HG03039 (cell line): ENCODE measurements at regions not wholly inside any gene's neighbourhood (a gene's known extent, or its start where the extent isn't known, plus 50 kb on each side); places are given as distances from the start of the nearest gene placed in this dataset.
"Not testable (repeated sequence)": the region's sequence is repeated elsewhere in the genome, so short reads cannot be mapped to it uniquely, and the experiment has no call there.

Experiments used
- ATAC-seq: cut with Tn5 transposase; IDR thresholded peaks from one replicate; pipeline ENCODE4 v1.9.1; 2021; ENCODE audit warnings: mild to moderate bottlenecking, moderate library complexity; ENCODE audit not compliant: unreplicated experiment

DNA sequence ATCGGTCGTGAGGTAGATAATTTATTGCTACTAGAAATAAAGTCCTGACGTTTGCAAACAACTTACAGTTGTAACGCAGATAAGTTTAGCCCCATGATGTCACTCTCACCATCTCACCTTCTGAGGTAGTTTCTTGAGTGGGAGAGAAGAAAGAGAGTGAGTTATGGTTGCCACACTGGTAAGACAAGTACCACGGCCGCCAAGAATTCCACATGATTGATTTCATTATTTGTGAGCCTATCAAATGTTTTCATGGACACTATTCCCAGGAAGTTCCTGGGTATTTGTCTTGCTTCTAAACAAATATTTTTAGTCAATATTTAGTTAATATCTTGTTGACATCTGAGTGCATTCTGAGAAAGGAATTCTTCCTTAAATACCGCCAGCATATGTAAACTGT, 339.4 kb upstream of the KIAA1217 start:
- ATAC-seq, result no peak

DNA sequence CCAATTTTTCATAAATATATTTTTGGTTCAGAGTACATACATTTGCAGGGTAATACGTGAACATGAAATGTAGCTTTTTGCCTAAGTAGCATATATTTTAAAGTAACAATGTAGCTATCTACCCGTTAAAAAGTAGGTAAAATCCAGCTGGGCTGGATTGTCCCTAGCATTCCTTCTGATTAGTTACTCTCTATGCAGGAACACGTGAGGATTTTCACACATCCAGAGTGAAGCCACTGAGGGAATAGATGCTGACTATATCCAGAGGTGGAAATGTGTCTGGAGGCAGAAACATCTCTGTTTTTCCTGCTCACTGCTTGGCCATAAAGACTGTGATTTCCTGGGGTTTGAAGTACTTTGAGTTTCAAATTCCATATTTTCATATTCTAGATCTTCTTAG, 338.9 kb upstream of the KIAA1217 start:
- no peak for ATAC-seq

DNA sequence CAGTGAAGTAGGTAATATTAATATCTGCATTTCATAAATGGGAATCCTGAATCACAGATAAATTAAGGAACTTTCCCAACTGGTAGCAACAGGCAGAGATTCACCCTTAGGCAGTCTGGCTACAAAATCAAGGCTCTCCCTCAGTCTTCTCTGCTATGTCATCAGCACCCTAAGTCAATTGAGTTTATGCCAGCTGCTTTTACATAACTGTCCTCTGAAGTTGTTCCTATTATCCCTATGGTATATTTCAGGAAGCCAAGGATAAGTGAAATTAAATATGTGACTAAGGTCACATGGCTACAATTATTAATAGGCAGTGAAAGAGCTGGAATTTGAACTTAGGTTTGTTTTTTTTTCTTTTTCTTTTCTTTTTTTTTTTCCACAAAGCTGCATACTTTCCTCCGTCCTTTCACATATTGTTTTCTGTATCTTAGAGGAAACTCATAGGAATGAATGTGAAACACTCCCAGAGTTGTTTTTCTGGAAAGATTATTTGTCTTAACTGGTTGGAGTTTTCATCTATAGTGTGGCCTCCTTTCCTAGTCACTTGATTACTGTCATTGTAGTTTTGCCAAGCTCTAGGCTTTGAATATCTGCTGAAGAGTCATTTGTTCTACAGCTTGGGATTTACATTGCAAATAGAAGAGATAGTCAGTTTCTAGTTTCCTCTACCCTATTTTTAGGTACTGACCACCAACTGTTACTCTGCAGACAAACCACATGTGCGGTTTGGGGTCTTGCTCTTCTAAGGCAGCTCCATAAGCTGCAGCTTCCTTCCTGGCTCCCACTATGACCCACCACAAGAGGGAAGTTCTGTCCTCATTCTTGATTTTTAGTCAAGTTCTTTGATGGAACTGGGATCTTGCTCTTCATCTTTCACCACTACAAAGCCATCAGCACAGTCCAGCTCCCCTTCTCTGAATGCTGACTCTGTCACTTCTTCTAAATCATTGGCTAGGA, 338.0 kb upstream of the KIAA1217 start:
- ATAC-seq, result no peak

DNA sequence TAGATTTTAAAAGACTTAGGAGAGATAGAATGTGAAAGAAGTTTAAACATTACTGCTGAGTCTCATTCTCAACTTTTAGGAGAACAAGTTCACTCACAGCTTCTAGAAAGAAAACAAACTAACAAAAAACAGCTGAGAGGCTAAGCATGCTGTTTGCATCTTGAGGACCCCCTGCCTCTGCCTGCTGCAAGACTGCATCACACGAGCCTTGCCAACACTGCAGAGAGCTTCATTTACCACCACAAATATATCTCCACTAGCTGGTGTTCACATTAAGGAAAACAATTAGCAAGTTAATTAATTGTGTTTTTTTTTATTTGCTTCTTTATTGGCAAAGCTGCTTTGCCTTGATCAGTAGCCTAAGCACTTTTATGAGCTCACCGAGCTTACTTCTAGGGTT, 336.6 kb upstream of the KIAA1217 start:
- ATAC-seq, result no peak

DNA sequence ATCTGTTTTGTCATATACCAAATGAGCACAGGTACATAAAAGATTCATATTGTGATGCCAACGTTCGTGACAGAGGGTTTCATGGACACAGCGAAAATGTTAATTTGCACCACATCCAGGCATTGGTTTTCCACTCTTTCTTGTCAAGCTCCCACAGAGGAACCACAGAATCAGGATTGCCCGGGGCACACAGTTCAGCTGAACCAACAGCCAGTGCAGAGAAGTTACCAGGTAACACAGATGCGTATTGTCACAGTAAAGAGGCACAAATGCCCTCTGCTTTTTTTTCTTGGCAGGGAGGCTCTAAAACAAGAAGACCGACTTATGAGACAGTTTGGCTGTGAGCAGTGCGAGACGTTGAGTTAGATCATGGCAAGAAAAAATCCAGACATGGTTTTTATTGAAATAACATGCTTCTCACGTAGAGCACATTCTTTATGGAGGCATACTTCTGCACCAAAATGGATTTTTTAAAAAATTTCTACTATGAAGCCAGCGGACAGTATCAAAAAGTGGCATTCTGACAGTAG, 331.1 kb upstream of the KIAA1217 start:
- ATAC-seq, result no peak

DNA sequence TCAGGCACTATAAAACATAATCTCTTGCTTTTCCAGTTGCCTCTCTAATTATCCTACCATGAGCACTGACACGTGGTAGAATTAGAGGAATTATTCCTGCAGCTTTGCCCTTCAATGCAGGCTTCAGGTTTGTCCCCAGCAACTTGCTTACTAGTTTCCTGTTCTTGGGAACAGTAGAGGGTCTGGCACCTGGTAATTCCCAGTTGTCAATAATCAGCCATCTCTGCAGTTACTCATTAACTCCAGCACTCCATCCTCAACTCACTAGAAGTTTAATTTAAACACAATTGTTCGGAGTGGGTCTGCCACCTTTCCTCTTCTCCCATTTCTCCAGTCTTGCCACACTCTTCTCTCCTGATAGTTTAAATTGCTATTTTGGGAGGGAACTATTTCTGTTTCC, 324.3 kb upstream of the KIAA1217 start:
- no peak for ATAC-seq

DNA sequence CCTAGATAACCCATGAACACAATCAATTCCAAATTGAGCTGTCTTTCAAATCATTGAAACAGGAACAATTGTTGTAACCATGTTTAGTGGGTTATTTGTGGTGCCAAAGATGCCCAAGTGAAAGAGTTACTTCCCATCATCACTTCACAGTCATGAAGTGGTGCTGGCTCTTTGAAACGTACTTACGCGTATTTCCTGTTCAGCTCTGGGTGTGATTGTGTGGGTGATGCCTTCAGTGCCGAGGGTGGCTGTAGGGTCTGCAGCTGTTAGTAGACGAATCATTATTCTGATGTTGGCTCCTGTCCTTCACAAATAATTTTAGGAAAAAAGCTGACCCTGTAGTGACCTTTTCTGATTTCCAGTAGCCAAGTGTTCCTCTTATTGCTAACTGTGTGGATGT, 323.1 kb upstream of the KIAA1217 start:
- no peak for ATAC-seq

DNA sequence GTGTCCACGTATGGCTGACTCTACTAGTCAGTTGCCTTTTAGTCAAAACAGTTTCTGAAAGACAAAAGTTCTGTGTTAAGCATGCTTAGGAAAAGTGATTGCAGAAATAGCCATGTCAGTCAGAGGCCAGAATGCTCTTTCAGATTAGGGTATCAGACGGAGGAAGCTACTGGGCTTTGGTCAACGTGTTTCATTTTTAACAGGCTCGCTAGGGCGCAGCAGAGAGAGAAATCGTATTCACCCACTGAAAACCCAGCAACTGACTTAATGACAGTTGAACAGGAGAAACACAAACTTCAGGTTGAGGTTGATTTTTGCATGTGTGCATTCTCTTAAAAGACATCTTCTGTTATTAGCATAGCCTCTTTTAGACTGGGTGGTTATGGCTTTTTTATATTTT, 322.6 kb upstream of the KIAA1217 start:
- no peak for ATAC-seq

DNA sequence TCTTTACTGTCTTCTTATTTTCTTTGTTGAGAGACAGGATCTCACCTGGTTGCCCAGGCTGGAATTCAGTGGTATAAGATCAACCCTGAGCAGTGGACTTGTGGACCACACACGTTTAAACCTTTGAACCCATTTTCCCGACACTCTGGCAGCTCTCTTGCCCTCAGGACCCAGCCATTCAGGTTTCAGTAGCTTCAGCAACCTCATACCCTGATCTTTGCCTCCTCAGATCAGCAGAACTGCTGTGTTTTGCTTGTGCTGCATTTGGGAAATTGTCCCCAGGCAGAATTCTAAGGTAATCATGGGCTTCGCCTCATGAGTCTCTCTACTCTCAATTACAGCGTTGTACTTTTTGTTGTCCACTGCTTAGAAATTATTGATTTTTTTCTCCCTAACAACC, 317.6 kb upstream of the KIAA1217 start:
- ATAC-seq, result no peak

DNA sequence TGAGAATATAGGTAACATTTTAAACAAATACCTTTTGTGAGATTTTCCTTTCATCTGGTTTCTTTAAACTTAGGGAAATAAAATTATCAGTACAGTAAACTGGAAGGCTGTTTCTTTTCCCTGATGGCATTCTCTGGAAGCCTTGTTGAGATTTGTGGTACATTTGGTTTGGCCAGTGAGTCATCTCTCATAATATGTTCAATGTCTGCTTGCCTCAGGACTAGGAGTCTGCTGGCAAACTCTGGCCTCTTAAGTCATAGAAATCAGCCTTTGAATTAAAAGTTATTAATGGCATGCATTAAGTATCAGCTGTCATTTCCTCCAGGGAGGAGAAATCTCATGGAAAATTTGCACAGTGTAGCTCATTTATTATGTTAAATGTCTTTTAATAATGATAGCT, 316.6 kb upstream of the KIAA1217 start:
- ATAC-seq, result no peak

DNA sequence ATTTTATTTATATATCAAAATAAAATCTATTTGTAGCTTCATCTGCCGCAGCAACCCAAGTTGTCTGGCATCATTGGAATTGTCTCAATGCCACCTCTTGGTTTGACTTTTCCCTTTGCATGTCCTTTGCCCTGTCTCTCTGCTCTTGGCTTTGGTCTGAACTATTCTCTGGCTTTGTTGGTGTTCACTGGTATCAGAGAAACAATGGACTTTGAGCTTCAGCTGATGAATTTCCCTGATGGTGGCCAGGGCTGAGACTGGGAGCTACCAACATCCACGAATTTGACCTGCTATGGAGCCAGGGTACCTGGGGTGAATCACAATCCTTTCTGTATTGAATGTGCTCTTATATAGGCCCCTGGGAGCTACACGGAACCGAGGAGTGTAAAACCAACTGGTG, 311.7 kb upstream of the KIAA1217 start:
- no peak for ATAC-seq

DNA sequence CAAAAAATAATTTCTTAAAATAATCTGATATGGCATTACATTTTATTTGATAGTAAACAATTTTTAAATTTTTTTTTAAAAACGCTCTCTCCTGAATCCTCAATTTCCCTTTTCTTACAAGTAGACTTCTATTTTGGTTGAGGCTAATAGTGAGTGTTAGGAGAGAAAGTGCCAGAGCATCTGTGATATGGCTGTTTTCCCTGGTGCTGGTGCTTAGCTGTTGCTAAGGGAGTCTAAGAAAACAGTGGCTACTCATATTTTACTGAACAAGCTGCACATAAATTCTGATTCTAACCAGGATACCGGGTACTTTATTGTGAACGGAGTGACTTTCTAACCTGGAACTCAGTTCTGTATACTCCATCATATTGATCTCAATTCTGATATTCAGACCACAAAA, 311.1 kb upstream of the KIAA1217 start:
- no peak for ATAC-seq

DNA sequence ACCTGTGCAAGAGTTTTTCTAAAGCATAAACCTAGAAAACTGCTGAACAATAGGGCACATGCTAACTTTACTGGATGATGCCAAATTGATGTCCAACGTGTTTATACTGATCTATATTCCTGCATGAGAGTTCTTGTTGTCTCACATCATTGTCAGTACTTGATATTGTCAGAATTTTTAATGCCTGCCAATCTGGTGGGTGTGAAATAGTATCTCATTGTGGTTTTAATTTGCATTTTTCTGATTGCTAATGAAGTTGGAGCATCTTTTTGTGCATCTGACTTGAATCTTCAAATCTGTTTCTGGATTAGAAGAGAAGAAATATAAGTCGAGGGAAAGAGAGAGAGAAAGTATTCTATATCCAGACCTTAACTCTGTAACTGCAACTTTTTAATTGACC, 309.8 kb upstream of the KIAA1217 start:
- ATAC-seq, result no peak

DNA sequence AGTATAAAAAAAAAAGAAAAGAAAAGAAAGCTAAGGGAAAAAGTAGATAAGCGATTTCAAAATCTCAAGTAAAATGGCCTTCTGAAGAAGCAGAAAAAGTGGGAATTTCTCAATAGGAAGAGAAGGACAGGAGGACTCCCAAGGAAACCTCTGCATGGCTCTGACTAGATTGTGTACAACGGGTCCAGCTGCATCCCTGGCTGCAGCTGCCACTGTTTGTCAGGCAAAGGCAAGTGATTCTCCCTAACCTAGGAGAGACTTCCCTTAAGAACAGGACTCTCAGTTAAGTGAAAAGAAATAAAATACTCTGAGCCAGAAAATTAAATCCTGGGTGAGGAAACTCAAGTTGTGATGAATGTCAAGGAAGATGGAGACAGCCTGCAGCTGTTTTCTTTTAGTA, 298.6 kb upstream of the KIAA1217 start:
- ATAC-seq, result no peak

DNA sequence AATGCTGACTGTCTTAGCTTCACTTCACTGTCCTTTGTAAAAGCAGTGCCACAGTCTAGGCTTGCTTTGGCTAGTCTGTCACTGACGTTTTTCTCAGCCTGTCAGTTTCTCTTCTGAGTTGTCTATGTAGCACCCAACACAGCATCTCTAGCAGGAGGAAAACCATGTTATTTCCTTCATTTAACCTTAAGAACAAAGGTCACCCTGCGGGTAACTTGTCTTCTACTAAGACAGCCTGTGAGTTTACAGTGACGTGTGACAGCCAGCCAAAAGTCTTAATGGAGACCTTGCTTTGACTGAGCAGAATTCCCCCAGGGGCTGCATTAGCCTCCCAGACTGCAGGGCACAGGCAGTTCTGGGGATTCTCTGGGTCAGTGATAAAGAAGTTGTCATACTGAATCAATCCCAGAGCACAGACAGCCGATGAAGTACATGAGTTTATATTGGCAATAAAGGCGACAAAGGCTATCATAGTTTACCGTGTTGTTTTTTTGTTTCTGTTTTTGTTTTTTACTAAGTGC, 296.0 kb upstream of the KIAA1217 start:
- ATAC-seq, result no peak

DNA sequence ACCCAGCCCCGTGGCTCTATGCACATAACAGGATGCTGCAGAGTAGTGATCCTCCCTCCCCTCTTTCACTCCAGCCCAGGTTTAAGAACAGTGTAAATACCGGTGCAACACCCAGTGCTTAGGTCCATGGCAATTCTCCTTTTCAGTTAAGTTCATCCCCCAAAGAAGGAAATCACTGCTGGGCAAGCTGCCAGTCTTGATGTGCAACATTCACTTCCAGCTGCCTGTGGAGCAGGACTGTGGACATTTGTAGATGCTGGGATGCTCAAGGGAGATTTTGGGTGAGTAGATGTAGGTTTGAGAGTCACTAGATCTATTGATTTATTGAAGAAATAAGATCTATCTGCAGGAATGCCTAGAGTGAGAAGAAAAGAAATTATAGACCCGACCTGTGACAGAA, 294.3 kb upstream of the KIAA1217 start:
- no peak for ATAC-seq

DNA sequence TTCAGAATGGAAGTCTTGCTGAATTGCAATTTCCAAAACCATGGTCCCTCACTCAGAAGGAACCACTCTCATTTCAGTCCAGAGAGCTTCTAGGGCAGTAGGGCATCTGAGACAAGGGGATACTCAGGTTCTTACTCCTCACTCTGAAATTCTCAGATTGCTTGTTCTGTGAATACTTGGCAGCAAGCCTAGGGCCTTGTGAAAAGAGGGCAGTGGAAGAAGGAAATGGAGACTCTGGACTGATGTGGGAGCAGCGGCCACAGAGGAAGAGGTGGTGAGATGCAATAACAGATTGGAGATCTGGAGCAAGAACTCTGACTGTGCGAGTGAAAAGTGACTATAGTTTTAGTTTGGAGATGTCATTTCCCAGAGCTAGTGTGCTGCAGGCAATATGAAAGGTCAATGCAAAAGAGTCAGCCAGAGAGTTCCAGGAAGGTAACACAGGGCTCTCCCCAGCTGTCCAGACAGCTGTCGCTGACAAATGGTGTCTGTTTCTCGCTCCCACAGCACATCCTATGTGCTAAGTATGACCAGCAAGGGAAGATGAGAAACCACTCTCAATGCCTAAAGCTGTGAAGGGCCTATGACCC, 291.6 kb upstream of the KIAA1217 start:
- ATAC-seq, result no peak

DNA sequence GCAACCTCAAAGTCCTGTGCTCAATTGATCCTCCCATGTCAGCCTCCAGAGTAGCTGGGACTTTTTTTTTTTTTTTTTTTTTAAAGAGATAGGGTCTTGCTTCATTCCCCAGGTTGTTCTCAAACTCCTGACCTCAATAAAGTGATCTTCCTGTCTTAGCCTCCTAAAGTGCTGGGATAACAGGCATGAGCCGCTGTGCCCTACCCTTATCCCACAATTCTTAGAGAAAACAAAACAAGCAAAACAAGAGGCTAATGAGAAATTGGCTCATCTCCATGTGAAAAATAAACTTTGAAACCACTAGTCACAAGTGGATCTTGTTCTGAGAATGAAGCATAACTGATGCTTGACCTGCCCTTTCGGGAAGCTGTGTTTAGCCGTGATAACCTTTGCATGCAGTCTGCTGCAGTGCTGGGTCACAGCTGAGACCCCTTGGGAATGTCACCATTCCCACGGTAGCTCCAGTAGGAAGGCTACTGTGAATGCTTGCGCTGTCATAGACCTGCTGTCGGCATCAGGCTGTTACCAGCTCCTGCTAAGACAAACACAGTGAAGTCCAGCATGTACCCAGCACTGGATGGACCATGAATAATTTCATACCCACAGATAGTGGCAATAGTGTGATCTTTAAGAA, 290.7 kb upstream of the KIAA1217 start:
- no peak for ATAC-seq

DNA sequence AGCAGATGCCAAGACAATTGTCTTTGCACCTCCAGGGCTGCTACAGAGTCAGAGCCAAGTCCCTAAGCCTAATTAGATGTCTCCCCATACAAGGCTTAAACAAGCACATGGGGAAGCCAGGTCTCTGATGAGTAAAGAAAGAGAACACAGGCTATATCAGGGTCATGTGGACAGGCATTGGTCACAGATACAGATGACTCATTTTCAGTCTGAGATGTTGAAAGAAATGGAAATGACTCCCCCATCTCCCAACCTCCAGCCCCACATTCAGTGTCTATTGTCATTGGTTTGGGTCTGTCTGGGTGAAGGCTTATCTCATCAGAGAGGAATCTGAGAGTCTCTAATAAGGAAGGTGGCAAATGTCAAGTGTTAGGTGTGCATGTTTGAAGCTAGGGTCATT, 290.1 kb upstream of the KIAA1217 start:
- no peak for ATAC-seq

DNA sequence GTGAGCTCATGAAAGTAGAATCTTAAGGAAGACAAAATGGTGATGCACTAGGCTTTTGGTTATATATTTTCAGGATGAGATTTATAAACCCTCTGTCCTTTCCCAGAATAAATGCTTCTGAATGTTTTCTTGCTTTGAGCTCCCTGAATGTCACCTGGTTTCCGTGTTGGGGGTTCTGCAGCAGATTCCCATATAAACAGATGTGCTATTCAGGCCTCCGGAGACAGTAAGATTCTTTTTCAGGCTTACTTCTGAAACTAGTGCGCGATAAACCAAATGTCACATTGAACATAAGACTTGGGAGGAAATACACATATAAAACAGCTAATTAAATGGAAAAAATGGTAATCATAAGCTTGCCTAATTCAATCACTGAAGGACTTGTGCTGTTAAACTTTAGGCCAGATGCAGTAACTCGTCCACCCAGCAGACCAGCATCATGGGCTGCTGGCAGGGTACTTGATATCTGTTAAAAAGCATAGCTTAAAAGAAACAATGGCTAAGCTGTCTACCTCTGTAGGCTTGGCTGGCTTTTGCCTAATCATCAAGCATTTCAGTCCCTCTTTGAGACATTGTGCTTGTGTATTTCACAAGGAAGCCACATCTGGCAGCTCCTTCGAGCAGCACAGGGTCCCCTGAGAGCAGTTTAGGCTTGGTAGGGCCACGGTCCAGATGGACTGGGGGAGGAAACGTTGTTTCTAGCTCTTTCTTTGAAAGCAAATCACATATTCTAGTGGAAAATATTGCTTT, 281.2 kb upstream of the KIAA1217 start:
- ATAC-seq, result no peak

DNA sequence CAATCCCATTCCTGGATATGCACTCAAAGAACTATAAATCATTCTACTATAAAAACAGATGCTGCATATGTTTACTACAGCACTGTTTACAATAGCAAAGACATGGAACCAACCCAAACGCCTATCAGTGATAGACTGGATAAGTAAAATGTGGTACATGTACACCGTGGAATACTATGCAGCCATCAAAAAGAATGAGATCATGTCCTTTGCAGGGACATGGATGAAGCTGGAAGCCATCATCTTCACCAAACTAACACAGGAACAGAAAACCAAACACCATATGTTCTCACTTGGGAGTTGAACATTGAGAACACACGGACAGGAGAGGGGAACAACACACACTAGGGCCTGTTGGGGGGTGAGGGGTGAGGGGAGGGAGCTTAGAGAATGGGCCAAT, 274.9 kb upstream of the KIAA1217 start:
- not testable (repeated sequence) for ATAC-seq
